Skeletal muscle cell (primary cell): ENCODE measurements at regions not wholly inside any gene's neighbourhood (a gene's known extent, or its start where the extent isn't known, plus 50 kb on each side); places are given as distances from the start of the nearest gene placed in this dataset.
"Not testable (repeated sequence)": the region's sequence is repeated elsewhere in the genome, so short reads cannot be mapped to it uniquely, and the experiment has no call there.

ENCODE experiments used
- DNase-seq: peaks from one replicate; pipeline ENCODE4 v3.0.0-alpha.2; 2010; ENCODE audit warnings: low read depth
- H3K4me3 ChIP-seq: 2 replicates; pipeline ENCODE4 v1.5.1; 2011; ENCODE audit warnings: low read depth, mild to moderate bottlenecking, control low read depth, low read length, moderate library complexity

DNA sequence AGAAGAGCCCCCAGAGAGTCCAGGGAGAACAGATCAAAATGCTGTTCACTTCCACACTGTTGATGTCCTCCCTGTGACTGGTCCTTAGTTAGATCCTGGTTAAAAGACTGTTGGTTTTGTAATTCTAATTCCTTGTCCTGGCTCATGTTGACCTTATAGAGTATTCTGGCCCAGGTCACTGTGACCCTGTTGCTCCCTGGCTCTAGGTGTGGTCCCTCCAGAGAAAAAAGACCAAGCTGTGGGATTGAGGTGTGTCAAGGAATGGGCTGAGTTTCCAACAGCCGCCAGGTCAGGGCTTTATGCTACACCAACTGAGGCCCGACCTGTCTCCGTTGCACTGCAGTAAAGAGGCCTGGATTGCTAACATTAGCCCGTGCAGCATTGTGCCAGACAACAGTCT lies 241.0 kb upstream of the MSX2 start:
- H3K4me3 ChIP-seq: no peak overlapping the region
- no peak for DNase-seq

DNA sequence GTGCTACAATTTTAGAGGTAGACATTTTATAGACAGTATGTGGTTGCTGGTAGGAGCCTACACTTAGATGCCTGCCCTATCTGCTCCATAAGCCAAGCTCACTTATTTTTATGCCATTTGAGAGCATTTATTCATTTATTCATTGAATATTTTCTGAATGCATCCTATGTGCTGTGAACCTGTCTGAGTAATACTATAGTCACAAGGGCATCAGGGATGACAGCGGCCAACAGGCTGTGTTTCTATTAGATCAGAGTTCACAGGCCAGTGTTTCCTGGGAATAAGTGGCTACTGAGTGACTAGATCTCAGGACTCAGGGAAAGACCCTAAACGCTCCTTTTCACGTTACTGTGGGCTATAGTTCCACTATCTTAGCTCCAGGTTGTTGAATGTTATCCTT lies 235.2 kb upstream of the MSX2 start:
- no peak overlapping the region for H3K4me3 ChIP-seq
- DNase-seq: no peak

DNA sequence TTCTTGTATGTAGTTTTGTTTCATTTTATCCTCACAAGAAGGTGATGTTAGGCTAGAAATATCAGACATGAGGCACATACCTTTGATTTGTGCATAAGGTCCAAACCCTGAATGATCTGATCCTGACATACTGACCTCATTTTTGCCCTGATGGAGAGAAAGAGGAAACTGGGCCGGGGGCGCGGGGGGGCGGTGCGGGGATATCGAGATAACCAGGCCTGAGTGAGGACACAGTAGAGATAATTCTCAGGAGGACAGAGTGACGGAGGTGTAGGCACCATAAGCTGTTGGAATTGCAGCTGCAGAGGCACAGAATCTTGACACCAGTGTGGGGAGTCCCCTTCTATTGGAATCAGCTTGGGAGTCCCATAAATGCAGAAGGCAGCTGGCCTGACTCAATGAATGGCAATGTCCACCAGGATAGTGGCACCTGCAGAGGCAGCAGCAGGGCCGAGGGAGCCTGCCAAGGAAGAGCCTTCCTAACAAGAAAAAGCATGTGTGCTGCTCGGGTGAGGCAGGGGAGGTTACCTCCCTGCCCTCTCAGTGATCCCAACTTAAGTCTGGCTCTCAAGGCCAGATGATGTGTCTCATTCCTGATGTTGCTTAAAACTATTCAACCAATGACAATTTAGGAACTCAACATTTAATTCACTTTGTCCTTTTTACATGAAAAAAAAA lies 234.3 kb upstream of the MSX2 start:
- no peak overlapping the region for H3K4me3 ChIP-seq
- no peak for DNase-seq

DNA sequence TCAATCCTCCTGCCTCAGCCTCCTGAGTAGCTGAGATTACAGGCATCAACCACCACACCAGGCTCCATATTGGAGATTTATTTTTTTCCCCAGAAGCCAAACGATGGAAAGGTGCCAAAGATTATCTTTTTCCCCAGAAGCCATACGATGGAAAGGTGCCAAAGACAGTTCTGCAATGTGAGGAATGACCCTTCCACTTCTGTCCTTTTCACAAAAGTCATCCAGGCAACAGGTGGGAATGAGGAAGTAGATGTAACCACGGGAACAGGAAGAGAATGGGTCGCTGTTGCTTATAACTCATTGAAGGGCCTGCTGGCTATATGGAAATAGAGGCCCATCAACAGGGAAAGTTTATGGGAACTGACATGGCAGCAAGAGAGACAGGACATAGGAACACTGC lies 233.7 kb upstream of the MSX2 start:
- no peak overlapping the region for H3K4me3 ChIP-seq
- no peak for DNase-seq

DNA sequence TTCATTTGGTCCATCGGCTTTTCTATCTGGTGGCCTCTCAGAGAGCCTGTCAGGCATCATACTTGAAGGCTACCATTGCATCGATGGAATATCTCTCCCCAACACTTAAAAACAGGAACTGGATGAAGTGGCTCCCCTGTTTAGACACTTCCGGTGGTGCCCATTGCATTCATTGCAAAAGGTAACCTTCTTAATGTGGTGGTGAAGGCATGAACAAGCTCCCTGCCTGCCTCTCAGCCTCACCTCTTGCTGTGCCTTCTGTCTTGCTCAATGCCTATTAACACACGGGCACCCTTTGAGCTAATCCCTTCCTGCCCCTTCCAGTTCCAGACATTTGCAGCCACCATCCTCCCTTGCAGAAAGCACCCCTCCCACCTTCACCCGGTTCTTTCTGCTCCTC lies 233.1 kb upstream of the MSX2 start:
- no peak for DNase-seq
- no peak overlapping the region for H3K4me3 ChIP-seq

DNA sequence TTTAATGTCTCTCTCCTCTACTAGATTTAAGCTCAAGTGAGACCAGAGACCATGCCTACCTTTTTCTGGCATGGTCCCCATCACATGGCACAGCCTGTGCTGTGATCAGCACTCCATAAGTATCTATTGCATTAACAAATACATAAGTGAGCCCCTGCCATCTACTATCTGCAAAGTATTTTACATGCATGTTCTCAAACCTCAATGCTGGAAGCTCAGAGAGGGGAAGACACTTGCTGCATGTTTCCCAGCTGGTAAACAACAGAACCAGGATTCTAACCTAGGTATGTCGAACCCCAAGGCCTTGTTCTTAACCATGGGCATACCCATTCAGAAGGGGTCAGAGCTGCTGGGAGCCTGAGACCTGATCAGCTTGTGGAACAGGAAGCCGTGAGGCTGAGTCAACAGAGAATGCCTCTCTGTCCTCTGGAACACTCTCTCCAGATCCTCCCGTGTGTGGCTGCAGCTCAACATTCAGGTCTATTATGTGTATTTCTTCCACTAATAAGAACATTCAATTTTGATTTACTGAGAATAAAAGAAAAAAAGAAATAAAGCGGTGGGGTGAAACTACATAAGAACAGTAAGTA lies 232.5 kb upstream of the MSX2 start:
- DNase-seq: no peak
- H3K4me3 ChIP-seq: no peak overlapping the region

DNA sequence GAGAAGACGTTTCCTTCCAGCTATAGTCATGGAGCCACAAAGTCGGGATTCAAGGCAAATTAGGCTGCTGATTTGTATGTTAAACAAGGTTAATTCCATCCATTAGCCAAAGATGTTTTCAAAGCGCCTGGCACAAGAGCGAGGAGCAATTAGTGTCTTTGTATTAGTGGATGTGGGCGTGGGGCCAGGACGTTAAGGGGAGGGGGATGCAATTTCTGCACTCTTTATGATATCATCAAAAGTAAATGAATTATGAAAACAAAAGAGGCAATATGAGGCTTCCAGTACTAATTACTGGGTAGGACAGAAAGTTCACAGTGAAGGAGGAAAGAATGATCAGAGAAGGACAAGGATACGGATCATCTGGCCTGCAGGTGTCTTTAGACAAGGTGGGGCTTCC lies 230.9 kb upstream of the MSX2 start:
- H3K4me3 ChIP-seq: no peak overlapping the region
- no peak for DNase-seq

DNA sequence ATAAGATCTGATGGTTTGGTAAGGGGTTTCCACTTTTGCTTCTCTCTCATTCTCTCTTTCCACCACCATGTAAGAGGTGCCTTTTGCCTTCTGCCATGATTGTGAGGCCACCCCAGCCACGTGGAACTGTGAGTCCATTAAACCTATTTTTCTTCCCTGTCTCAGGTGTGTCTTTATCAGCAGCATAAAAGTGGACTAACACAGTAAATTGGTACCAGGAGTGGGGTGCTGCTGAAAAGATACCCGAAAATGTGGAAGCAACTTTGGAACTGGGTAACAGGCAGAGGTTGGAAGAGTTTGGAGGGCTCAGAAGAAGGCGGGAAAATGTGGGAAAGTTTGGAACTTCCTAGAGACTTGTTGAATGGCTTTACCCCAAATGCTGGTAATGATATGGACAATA lies 226.4 kb upstream of the MSX2 start:
- not testable (repeated sequence) for H3K4me3 ChIP-seq, DNase-seq

DNA sequence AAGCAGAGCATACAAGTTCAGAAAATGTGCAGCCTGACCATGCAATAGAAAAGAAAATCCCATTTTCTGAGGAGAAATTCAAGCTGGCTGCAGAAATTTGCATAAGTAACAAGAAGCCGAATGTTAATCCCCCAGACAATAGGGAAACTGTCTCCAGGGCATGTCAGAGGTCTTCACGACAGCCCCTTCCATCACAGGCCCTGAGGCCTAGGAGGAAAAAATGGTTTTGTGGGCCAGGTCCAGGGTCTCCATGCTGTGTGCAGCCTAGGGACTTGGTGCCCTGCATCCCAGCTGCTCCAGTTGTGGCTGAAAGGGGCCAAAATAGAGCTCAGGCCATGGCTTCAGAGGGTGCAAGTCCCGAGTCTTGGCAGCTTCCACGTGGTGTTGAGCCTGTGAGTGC lies 225.8 kb upstream of the MSX2 start:
- not testable (repeated sequence) for DNase-seq

DNA sequence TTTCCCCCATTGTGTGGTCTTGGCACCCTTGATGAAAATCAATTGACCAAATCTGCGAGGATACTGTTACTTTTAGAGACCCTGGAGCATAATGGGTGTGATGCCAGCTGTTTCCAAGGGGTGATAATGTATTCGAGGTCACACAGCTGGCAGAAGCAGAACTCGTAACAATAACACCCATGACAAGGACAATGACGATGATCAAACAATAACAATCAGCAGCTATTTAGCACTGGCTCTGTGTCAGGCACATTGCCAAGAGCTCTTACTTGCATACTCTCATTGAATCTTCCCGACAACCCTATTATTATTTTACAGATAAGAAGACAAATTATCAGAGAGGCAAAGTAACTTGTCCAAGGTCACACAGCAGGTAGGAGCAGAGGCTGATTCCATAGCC lies 223.7 kb upstream of the MSX2 start:
- DNase-seq: no peak
- H3K4me3 ChIP-seq: no peak overlapping the region

More for the DNA sequence above, 225.8 kb upstream of the MSX2 start:
- not testable (repeated sequence) for H3K4me3 ChIP-seq

DNA sequence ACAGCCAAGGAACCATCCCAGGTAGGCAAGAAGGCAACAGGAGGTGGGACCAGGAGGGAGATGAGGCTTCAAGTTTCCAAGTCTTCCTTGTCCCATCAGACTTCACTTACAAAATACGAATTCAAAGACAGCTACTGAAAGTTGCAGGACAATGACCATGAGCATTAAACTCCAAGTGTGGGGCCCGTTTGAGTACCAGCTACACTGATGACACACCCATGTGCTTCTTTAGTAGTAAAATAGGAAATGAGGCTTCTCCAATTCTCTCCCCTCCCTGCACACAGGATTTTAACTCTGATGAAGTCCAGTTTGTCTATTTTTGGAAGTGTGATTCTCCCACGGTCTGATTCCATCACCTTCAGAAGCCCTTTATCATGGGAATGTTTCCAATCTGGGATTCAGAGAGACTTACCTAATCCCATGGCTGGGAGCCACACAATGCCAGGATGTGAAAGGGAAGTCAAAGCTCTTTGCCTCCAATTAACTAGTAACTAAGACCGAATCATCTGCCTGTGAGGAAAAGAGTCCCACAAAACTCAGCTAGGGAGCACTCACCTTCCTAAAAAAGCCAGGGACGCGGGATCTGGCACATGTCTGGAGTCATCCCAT lies 222.8 kb upstream of the MSX2 start:
- DNase-seq: peak; percentile 23
- H3K4me3 ChIP-seq: no peak overlapping the region

DNA sequence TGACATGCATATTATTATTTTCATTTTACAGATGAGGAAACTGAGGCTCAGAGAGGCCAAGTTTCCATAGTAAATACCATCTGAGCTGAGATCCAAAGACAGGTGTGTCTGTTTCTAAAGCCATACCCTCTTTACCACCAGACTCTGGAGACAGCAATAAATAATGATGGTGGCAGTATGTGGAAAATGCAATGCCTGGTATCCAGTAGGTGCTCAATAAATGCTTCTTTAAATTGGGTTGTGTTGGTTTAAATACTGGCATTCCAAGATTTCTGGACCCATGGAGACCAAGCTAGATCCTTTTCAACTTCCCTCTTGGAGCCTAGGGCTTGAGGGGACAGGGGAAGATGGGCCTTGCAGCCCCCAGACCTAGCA lies 221.3 kb upstream of the MSX2 start:
- no peak overlapping the region for H3K4me3 ChIP-seq

DNA sequence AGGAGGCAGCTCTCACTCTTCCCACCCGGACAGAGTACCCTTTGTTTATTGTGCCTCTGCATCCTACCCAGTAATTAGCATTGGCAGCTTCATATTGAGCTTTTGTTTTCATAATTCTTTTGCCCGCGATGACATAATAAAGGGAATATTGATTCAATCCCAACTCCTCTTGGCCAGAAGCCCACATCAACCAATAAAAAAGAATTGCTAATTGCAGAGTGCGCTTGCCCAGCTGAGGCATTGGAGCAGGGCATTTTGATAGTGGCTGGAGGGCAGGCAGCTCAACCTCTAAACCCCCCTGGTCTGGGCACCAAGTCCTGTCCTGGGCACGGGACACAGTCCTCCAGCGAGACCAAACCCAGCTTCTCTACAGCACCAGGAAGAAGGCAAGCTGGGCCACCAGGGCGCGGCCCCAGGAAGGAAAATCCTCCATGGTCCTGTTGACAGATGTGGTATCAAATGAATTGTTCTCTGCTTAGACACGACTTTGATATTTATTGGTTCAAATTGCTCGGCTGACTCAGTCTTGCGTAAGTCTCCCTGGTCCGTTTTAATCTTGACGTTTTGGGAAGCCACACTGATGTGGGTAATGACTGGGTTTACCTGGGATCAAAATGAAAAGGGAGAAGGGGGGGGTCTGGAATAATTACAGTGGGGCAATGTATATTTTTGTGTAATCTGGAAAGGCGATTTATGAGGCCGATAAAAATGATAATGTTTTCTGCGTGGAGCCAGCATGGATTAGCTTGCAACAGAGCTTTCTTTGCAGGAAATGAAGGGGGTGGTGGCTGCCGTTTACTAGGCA lies 220.7 kb upstream of the MSX2 start:
- H3K4me3 ChIP-seq: no peak overlapping the region
- peak; percentile 23 for DNase-seq

More for the DNA sequence above, 221.3 kb upstream of the MSX2 start:
- DNase-seq: no peak

DNA sequence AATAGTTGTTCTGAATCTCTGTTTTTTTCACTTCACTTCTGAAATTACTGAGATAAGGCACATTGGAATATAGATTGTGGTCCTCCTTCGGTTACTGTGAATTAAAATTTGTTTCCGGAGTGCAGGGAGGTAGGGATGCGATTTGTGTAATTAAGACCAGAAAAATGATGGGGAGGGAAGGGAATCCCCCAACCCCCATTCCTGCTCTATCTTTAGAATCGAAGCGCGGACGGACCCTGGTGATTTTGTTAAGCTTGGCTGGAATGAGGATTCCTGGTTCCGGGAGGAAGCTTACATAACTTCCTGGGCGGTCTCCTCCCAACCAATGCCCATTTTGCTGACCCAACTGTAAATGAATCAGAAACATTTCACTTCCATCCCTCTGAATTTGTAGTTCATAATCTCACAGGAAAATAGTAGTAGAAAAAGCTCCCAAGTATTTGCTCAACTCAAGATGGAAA lies 220.1 kb upstream of the MSX2 start:
- H3K4me3 ChIP-seq: no peak overlapping the region
- no peak for DNase-seq

DNA sequence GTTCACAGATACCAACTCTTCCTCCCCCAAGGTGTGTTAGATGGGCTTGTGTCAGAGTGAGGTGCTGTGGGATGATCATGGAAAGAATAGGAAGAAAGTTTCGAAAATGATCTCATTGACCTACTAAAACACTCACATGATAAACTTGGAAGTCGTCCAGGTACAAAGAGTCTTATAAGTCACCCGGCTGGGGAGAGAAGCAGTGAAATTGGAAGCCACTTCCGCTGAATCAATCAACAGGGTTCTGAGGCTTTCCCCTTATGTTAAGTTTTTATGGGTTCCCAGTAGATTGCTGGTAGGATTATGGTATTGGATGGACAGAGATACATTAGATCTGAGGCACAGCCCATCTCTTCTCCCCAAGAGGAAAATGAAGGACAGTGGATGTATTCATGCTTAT lies 218.8 kb upstream of the MSX2 start:
- no peak overlapping the region for H3K4me3 ChIP-seq
- peak; percentile 48 for DNase-seq

DNA sequence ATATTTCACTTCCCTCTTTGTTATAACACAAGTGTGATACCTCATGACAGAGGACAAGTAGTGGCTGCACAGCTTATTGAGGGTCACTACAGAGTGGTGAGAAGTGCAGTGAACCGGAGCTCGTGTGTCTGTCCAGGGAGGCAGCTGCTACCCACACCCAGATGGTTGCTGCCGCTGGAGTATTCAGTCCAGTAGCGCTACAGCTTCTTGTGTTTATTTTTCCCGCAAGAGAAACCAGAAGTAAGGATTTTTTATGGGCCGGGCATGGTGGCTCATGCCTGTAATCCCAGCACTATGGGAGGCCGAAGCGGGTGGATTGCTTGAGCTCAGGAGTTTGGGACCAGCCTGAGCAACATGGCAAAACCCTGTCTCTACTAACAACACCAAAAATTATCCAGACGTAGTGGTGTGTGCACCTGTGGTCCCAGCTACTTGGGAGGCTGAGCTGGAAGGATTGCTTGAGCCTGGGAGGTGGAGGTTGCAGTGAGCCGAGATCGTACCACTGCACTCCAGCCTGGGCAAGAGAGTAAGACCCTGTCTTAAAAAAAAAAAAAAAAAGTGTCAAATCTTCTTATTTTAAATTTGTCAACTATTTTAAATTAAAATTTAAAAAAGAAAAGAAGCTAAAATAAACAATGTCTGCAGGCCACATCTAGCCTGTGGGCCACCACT lies 213.5 kb upstream of the MSX2 start:
- DNase-seq, H3K4me3 ChIP-seq: not testable (repeated sequence)

DNA sequence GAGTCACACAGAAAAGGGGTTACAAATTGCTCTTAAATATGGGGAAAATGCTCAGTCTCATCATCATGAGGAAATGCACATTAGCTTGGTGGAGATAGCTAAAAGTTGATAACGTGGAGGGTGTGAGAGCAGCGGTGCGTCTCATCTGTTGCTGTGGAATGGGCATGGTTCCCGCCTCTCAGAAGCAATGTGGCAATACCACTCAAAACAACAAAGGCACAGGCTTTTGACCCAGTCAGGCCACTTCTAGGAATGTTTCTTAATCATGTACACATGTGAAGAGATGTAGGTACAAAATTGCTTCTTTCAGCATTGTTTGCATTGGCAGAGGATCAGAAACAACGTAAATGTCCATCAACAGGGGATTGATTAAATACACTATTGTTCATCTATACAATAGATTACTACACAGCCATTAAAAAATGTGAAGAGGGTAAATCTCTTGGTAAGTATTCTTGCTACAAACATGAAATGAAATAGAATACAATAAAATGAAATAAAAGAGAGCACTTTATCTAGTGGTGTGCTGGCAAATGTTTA lies 212.6 kb upstream of the MSX2 start:
- no peak for DNase-seq
- no peak overlapping the region for H3K4me3 ChIP-seq

DNA sequence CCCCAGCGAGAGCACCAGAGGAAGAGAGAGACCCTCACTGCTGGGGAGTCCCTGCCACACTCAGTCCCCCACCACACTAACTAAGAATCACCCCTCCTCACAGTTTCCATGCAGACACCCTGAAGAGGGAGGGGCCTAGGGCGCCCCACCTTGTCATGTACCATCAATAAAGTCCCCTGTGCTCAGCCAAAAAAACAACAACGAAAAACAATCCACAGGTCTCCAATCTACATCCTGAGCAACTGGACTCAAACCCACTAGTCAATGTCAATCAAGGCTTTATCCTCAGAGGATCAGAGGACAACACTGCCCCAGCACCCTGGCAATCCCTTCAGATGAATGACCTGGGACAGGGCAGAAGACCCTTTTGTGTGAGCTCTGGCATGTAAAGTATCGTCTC lies 210.1 kb upstream of the MSX2 start:
- H3K4me3 ChIP-seq: no peak overlapping the region

DNA sequence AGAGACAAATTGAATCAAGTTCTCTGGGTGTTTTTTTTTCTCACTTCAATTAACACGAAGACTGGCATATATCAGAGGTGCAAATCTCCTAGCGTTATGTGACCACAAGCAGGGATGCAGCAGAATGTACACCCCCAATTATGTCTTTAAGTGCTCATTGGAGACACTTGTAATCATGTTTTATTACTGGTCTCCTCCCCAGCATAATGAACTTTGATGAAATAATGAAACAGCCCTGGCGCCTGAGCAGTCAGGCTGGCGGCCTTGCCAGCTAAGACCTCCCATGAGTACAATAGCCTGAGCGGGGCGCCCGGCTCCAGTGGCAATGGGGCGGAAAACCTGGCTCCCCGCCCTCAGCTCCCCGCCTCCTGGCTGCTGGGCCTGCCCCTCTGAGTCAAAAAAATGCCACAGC lies 209.4 kb upstream of the MSX2 start:
- no peak for DNase-seq

More for the DNA sequence above, 210.1 kb upstream of the MSX2 start:
- DNase-seq: no peak

More for the DNA sequence above, 209.4 kb upstream of the MSX2 start:
- H3K4me3 ChIP-seq: no peak overlapping the region
